HCT116 (cell line): ENCODE measurements at regions not wholly inside any gene's neighbourhood (a gene's known extent, or its start where the extent isn't known, plus 50 kb on each side); places are given as distances from the start of the nearest gene placed in this dataset.

Experiments
- ATAC-seq: fragments of 200-7000 bp; cut with Tn5 transposase; 2 replicates; pipeline ENCODE4 v1.9.1; 2020; ENCODE audit warnings: mild to moderate bottlenecking, moderate library complexity
- BruUV-seq: library from RNA; stranded (reverse); fragments of 400-500 nt; replicated peaks from 2 replicates; lab custom pipeline; 2021; lab: Mats Ljungman, UMichigan
- CTCF ChIA-PET: fragments of 300-600 bp; sonication (Branson Sonifier 250); formaldehyde crosslinking; loops from one replicate; lab custom pipeline; 2021; ENCODE audit warnings: antibody characterized with exemption; lab: Charles Lee
- POLR2A ChIA-PET: fragments of 300-600, 350-600 bp; sonication (Branson Sonifier 250); formaldehyde crosslinking; loops from one replicate; lab custom pipeline; 2021; ENCODE audit warnings: antibody characterized with exemption; lab: Charles Lee
- RAD21 ChIA-PET, 2 experiments: fragments of 300-600 bp; sonication (Branson Sonifier 250); formaldehyde crosslinking; loops; one replicate each; lab custom pipeline; 2023; ENCODE audit warnings: low total read pairs in 2 of 2; ENCODE audit not compliant: uncharacterized antibody in 2 of 2, unreplicated experiment in 2 of 2, low non-redundant PET in 1 of 2; lab: Charles Lee
- DNase-seq: peaks from one replicate; pipeline ENCODE4 v3.0.0-alpha.2; 2010; ENCODE audit warnings: low read depth, low spot score
- H2AFZ ChIP-seq: fragments of 200-600 bp; shearing (Covaris generic), sonication (generic); 2 replicates; pipeline ENCODE4 v1.6.1; 2017; ENCODE audit warnings: low read depth, mixed run types, mixed read lengths, antibody characterized with exemption, low read length; ENCODE audit not compliant: poor library complexity, severe bottlenecking
- H3K27ac ChIP-seq: 2 replicates; pipeline ENCODE4 v1.5.1; 2012; ENCODE audit warnings: low read depth, low read length
- H3K27me3 ChIP-seq: fragments of 200-600 bp; sonication (generic); 2 replicates; pipeline ENCODE4 v1.6.1; 2016; ENCODE audit warnings: mixed run types, low read length, mixed read lengths; ENCODE audit not compliant: insufficient read depth
- H3K36me3 ChIP-seq, 2 experiments: fragments of 200-500 bp in 1 of 2; fragments of 200-600 bp in 1 of 2; sonication (Bioruptor generic) in 1 of 2; sonication (generic) in 1 of 2; 2 replicates each; pipeline versions ENCODE4 v1.5.1 to v1.6.1; 2014 to 2016; ENCODE audit warnings: low read length in 2 of 2, inconsistent platforms in 1 of 2, mixed read lengths in 1 of 2, mixed run types in 1 of 2; ENCODE audit not compliant: insufficient read depth in 2 of 2, control insufficient read depth in 1 of 2
- H3K4me1 ChIP-seq, 2 experiments: fragments of 200-600 bp in 1 of 2; sonication (generic) in 1 of 2; 2 replicates each; pipeline versions ENCODE4 v1.5.1 to v1.6.1; 2012 to 2017; ENCODE audit warnings: low read length in 2 of 2, inconsistent platforms in 1 of 2, mild to moderate bottlenecking in 1 of 2, mixed read lengths in 1 of 2, mixed run types in 1 of 2, moderate library complexity in 1 of 2; ENCODE audit not compliant: insufficient read depth in 2 of 2, control insufficient read depth in 1 of 2
- H3K4me2 ChIP-seq: fragments of 200-600 bp; sonication (generic); 2 replicates; pipeline ENCODE4 v1.6.1; 2017; ENCODE audit warnings: mixed run types, low read length, mixed read lengths
- H3K4me3 ChIP-seq, 2 experiments: fragments of 200-600 bp in 1 of 2; sonication (generic) in 1 of 2; replicated peaks in 1 of 2; 2 replicates each; pipeline ENCODE4 v1.5.1; 2011 to 2016; ENCODE audit warnings: low read length in 2 of 2, control low read depth in 1 of 2, low read depth in 1 of 2, mild to moderate bottlenecking in 1 of 2, mixed read lengths in 1 of 2, mixed run types in 1 of 2
- H3K79me2 ChIP-seq: fragments of 200-600 bp; sonication (generic); 2 replicates; pipeline ENCODE4 v1.6.1; 2017; ENCODE audit warnings: mild to moderate bottlenecking, mixed run types, low read length, moderate library complexity, mixed read lengths; ENCODE audit not compliant: insufficient read depth
- H3K9ac ChIP-seq: fragments of 200-600 bp; sonication (generic); 2 replicates; pipeline ENCODE4 v1.6.1; 2016; ENCODE audit warnings: low read length, mixed read lengths
- H3K9me2 ChIP-seq: fragments of 200-600 bp; sonication (generic), shearing (Covaris generic); 2 replicates; pipeline ENCODE4 v1.6.1; 2017; ENCODE audit warnings: mixed run types, mild to moderate bottlenecking, moderate library complexity; ENCODE audit not compliant: insufficient read depth
- H3K9me3 ChIP-seq, 2 experiments: fragments of 200-500 bp in 1 of 2; fragments of 200-600 bp in 1 of 2; sonication (Bioruptor generic) in 1 of 2; sonication (generic) in 1 of 2; 2 replicates each; pipeline ENCODE4 v1.6.1; 2014 to 2017; ENCODE audit warnings: low read length in 2 of 2, mixed read lengths in 2 of 2, inconsistent platforms in 1 of 2, low read depth in 1 of 2, mild to moderate bottlenecking in 1 of 2, mixed run types in 1 of 2, moderate library complexity in 1 of 2; ENCODE audit not compliant: control insufficient read depth in 1 of 2, insufficient read depth in 1 of 2
- H4K20me1 ChIP-seq: fragments of 200-600 bp; sonication (generic), shearing (Covaris generic); 2 replicates; pipeline ENCODE4 v1.6.1; 2017; ENCODE audit warnings: mixed run types, mild to moderate bottlenecking, moderate library complexity; ENCODE audit not compliant: insufficient read depth
- JUND ChIP-seq: IDR thresholded peaks from 2 replicates; pipeline ENCODE4 v1.6.1; 2012
- REST ChIP-seq: IDR thresholded peaks from 2 replicates; pipeline ENCODE4 v1.6.1; 2012; ENCODE audit warnings: low read depth
- SP1 ChIP-seq: IDR thresholded peaks from 2 replicates; pipeline ENCODE4 v1.6.1; 2012; ENCODE audit warnings: low read depth
- TCF7L2 ChIP-seq: IDR thresholded peaks from 2 replicates; pipeline ENCODE4 v1.7.0; 2011; ENCODE audit warnings: borderline replicate concordance, inconsistent platforms; ENCODE audit not compliant: insufficient read depth, insufficient read length; ENCODE audit errors: extremely low read depth
- ZFX ChIP-seq: fragments of 450-650 bp; IDR thresholded peaks from 2 replicates; pipeline ENCODE4 v1.6.1; 2017
- intact Hi-C: fragments of 100-400 bp; cut with micrococcal nuclease; formaldehyde crosslinking; loops from 2 replicates; pipeline ENCODE4 v1.10.0; 2022

- no TSS peak for BruUV-seq
- no peaks in the 10 kb centered on the region for H3K9me3 ChIP-seq
- no peaks in the 10 kb centered on the region for H3K4me1 ChIP-seq
- CTCF ChIA-PET, result no interaction called here
- RAD21 ChIA-PET, result no interaction called here
- H3K27me3 ChIP-seq, result no peaks in the 10 kb centered on the region
- intact Hi-C loops, result no loop called here
- no peak overlapping the region for H2AFZ ChIP-seq
- no peak overlapping the region for H3K4me3 ChIP-seq
- no peak for DNase-seq
- H3K79me2 ChIP-seq, result no peaks in the 10 kb centered on the region
- no peak for ATAC-seq
- no peaks in the 10 kb centered on the region for H3K36me3 ChIP-seq
- no peaks in the 10 kb centered on the region for H4K20me1 ChIP-seq
- no peak for TF ChIP-seq JUND
- TF ChIP-seq REST, result no peak
- no peak for TF ChIP-seq ZFX
- TF ChIP-seq TCF7L2, result no peak
- TF ChIP-seq SP1, result no peak
- POLR2A ChIA-PET, result no interaction called here
- H3K27ac ChIP-seq, result no peak overlapping the region
- H3K9ac ChIP-seq, result no peak overlapping the region
- no peaks in the 10 kb centered on the region for H3K9me2 ChIP-seq
- H3K4me2 ChIP-seq, result no peak overlapping the region
Observed at GRCh38 chr6:105875974-105876640, 210.0 kb upstream of the PRDM1 start.
